ENCODE measurements at regions not wholly inside any gene's neighbourhood (a gene's known extent, or its start where the extent isn't known, plus 50 kb on each side); places are given as distances from the start of the nearest gene placed in this dataset.

DNA sequence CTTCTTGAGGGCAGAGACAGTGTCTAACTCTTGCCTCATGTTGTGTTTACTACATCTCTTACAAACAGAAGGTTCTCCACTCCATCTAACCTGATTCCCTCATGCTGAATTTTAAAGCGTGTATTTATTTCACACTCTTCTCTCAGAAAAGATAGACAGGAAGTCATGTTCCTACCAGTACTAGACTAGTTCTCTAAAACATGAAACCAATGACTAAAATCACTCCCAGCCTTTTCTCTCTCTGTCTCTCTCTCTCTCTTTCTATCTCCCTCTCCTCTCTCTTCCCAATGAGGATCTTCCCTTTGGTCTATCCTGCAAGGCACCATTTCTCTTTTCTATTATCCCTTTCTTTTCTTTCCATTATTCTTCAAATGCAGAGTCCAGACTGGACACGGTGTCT, 391.9 kb upstream of the CADM1 start:
- TF ChIP-seq POLR2A (IDR thresholded peaks at IDR 0.05; ENCODE audit: low read length) (no peak), GATA1 (IDR thresholded peaks at IDR 0.05; ENCODE audit: low read depth, low read length) (no peak)

Measured in erythroblast (primary cell).